Mesendoderm (in vitro differentiated cells): ENCODE measurements at regions not wholly inside any gene's neighbourhood (a gene's known extent, or its start where the extent isn't known, plus 50 kb on each side); places are given as distances from the start of the nearest gene placed in this dataset.
"Not testable (repeated sequence)": the region's sequence is repeated elsewhere in the genome, so short reads cannot be mapped to it uniquely, and the experiment has no call there.

Source experiments
- DNase-seq: peaks from one replicate; pipeline ENCODE4 v3.0.0; 2013
- H2AK5ac ChIP-seq: 2 replicates; pipeline ENCODE4 v1.6.1; 2013; ENCODE audit warnings: low read length, inconsistent platforms
- H2BK120ac ChIP-seq: 2 replicates; pipeline ENCODE4 v1.6.1; 2013; ENCODE audit warnings: low read depth, mild to moderate bottlenecking, low read length, moderate library complexity, mixed read lengths
- H2BK15ac ChIP-seq: replicated peaks from 2 replicates; pipeline ENCODE4 v1.6.1; 2013; ENCODE audit warnings: low read depth, mild to moderate bottlenecking, moderate library complexity
- H2BK5ac ChIP-seq: 2 replicates; pipeline ENCODE4 v1.6.1; 2013; ENCODE audit warnings: low read length, inconsistent platforms
- H3K18ac ChIP-seq: 2 replicates; pipeline ENCODE4 v1.6.1; 2013; ENCODE audit warnings: mild to moderate bottlenecking, low read length, mixed read lengths
- H3K23ac ChIP-seq: one replicate; pipeline ENCODE4 v1.6.1; 2013; ENCODE audit warnings: low read length
- H3K27ac ChIP-seq: 2 replicates; pipeline ENCODE4 v1.5.1; 2013; ENCODE audit warnings: low read depth, mild to moderate bottlenecking, inconsistent platforms, low read length, moderate library complexity
- H3K27me3 ChIP-seq: 2 replicates; pipeline ENCODE4 v1.6.1; 2013; ENCODE audit warnings: low read length, control low read depth, mild to moderate bottlenecking, inconsistent platforms; ENCODE audit not compliant: insufficient read depth, poor library complexity
- H3K36me3 ChIP-seq: 2 replicates; pipeline ENCODE4 v1.6.1; 2013; ENCODE audit warnings: low read length, inconsistent platforms; ENCODE audit not compliant: control insufficient read depth, insufficient read depth
- H3K4ac ChIP-seq: one replicate; pipeline ENCODE4 v1.6.1; 2013; ENCODE audit warnings: low read depth, mild to moderate bottlenecking, low read length, moderate library complexity
- H3K4me1 ChIP-seq: 2 replicates; pipeline ENCODE4 v1.6.1; 2013; ENCODE audit warnings: low read depth, low read length, inconsistent platforms; ENCODE audit not compliant: control insufficient read depth
- H3K4me2 ChIP-seq: 2 replicates; pipeline ENCODE4 v1.6.1; 2013; ENCODE audit warnings: low read length
- H3K4me3 ChIP-seq: 2 replicates; pipeline ENCODE4 v1.5.1; 2013; ENCODE audit warnings: mild to moderate bottlenecking, low read length
- H3K56ac ChIP-seq: one replicate; pipeline ENCODE4 v1.6.1; 2013; ENCODE audit warnings: low read length
- H3K79me1 ChIP-seq: 2 replicates; pipeline ENCODE4 v1.6.1; 2013; ENCODE audit warnings: low read length, inconsistent platforms
- H3K79me2 ChIP-seq: 2 replicates; pipeline ENCODE4 v1.6.1; 2013; ENCODE audit warnings: mild to moderate bottlenecking, low read length; ENCODE audit not compliant: control insufficient read depth, insufficient read depth
- H3K9ac ChIP-seq: 2 replicates; pipeline ENCODE4 v1.6.1; 2013; ENCODE audit warnings: low read length, inconsistent platforms
- H4K5ac ChIP-seq: one replicate; pipeline ENCODE4 v1.6.1; 2013; ENCODE audit warnings: low read length
- H4K8ac ChIP-seq: one replicate; pipeline ENCODE4 v1.6.1; 2013; ENCODE audit warnings: low read depth, mild to moderate bottlenecking, control low read depth, low read length, moderate library complexity
- WGBS: extraction: QIAGEN DNeasy Blood & Tissue Kit; methylation state at CpG from one replicate; pipeline ENCODE4 v1.1.7; 2013; ENCODE audit warnings: low lambda C conversion rate, missing lambda C conversion rate; ENCODE audit not compliant: insufficient coverage; ENCODE audit errors: extremely low coverage; 5-methylcytosine and 5-hydroxymethylcytosine counted together

DNA sequence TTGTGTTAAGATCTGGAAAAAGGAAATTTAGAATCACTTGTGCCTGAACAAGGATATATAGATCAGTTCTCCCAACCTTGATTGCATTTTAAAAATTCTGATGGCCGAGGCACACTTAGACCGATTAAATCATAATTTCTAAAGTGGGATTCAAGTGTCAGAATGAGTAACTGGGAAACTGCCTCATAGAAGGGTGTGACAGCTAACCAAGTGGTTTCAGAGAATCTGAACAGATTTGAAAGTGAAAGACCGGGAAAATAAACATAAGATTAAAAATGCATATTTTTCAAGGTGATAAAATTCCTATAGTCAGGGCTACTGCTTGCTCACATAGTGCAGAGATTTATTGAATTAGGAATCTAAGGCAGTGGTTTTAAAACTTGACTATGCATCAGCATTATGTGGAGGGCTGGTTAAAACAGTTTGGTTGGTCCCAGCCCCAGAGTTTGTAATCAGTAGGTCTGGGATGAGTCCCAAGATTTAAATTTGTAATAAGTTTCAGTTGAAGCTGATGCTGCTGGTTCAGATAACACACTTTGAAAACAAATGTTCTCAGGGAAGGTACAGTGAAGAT lies 314.3 kb downstream of the NSUN3 start:
- H3K9ac ChIP-seq, H3K27me3 ChIP-seq, H3K4me2 ChIP-seq, H3K4me3 ChIP-seq, H3K56ac ChIP-seq, H4K5ac ChIP-seq, H2BK15ac ChIP-seq, H3K27ac ChIP-seq, H2BK120ac ChIP-seq, H3K36me3 ChIP-seq, H3K79me2 ChIP-seq, DNase-seq, H2AK5ac ChIP-seq, H3K4me1 ChIP-seq, H3K18ac ChIP-seq, H3K4ac ChIP-seq, H2BK5ac ChIP-seq, H3K79me1 ChIP-seq, H3K23ac ChIP-seq, H4K8ac ChIP-seq: not testable (repeated sequence)
- WGBS, result no CpG with 5 or more reads among the region's 3 CpGs

DNA sequence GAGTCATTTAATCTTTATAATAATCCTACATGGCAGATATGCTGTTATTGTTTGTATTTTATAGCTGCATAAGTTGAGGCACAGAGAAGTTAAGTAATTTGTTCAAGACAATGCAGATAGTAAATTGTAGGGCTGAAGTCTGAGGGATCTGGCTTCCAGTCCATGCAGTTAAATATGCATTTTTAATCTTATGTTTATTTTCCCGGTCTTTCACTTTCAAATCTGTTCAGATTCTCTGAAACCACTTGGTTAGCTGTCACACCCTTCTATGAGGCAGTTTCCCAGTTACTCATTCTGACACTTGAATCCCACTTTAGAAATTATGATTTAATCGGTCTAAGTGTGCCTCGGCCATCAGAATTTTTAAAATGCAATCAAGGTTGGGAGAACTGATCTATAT lies 315.0 kb downstream of the NSUN3 start:
- H3K4ac ChIP-seq, H4K8ac ChIP-seq, DNase-seq, H3K23ac ChIP-seq, H3K4me1 ChIP-seq, H3K79me1 ChIP-seq, H3K4me3 ChIP-seq, H3K18ac ChIP-seq, H2AK5ac ChIP-seq, H2BK5ac ChIP-seq, H4K5ac ChIP-seq, H3K36me3 ChIP-seq, H3K27me3 ChIP-seq, H3K4me2 ChIP-seq, H2BK120ac ChIP-seq, H3K79me2 ChIP-seq, H3K27ac ChIP-seq, H3K9ac ChIP-seq, H3K56ac ChIP-seq, H2BK15ac ChIP-seq: not testable (repeated sequence)
- WGBS, result no CpG with 5 or more reads among the region's 3 CpGs

DNA sequence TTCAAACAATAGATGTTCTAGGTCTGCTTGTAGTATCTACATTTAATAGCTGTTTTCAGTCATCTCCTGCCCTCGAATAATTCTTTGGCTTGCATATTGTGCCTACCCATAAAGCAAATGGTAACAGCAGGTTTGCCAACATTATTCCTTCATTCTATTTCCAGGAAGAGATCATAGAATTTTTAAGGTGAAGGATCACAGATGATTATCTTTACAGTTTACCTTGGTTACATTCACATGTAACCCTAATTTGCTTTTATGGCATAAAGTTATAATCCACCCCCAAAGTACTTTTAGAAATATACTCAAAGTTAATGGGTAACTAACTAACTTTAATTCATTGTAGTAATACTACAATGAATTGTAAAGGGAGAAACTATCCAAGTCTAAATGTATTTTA lies 315.5 kb downstream of the NSUN3 start:
- Histone ChIP-seq H2BK15ac (no peak overlapping the region), H3K18ac (no peak overlapping the region), H2BK5ac (no peak overlapping the region), H3K79me2 (no peaks in the 10 kb centered on the region), H4K8ac (no peak overlapping the region), H3K4ac (no peak overlapping the region), H3K79me1 (no peaks in the 10 kb centered on the region), H3K27ac (no peak overlapping the region), H3K56ac (no peak overlapping the region), H3K4me3 (no peak overlapping the region), H3K27me3 (no peaks in the 10 kb centered on the region), H2BK120ac (no peak overlapping the region), H3K23ac (no peak overlapping the region), H3K9ac (no peak overlapping the region), H3K36me3 (no peaks in the 10 kb centered on the region), H3K4me1 (no peaks in the 10 kb centered on the region), H2AK5ac (no peak overlapping the region), H3K4me2 (no peak overlapping the region), H4K5ac (no peak overlapping the region)
- no peak for DNase-seq
- no CpG with 5 or more reads among the region's 1 CpG for WGBS

DNA sequence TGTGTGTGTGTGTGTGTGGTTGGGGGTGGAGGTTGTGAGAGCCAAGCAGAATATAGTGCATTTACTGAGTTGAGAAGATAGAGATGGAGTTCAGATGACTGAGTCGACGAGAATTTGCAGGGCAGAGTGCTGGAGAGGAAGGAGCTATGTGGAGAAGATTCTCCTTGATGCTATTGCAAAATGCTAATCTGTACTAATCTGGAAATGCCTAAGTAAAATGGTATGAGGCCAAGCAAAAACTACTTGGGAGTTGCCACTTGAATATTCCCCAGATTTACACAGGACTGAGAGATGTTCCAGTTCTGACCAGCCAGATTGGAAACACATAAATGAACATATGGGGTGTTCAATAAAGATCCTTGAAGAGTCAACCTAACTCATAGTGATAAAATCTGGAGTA lies 316.4 kb downstream of the NSUN3 start:
- no peaks in the 10 kb centered on the region for H3K27me3 ChIP-seq
- H3K9ac ChIP-seq, result no peak overlapping the region
- no peak overlapping the region for H3K23ac ChIP-seq

DNA sequence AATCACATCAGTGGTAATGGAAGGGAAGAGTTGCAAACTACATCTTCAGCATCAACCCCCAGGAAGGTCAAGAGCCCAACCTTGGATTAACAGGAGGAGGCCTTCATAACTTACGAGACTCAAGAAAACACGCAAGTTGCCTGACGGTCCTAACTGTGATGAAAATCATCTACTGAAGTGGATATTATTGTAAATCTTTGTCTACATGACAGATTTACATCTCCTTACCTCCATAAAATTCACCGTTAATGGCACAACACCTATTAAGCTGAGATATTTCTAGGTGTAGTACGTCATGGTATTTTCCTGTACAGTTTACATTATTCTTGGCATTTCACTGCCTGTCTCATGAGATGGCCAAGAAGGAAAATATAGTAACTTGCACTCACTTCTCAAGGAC lies 332.0 kb downstream of the NSUN3 start:
- WGBS, result no CpG with 5 or more reads among the region's 5 CpGs
- Histone ChIP-seq H3K27ac (no peak overlapping the region), H3K4me1 (no peaks in the 10 kb centered on the region)

More for the DNA sequence above, 316.4 kb downstream of the NSUN3 start:
- Histone ChIP-seq H4K8ac (no peak overlapping the region), H3K56ac (no peak overlapping the region), H3K4me1 (no peaks in the 10 kb centered on the region), H3K79me2 (no peaks in the 10 kb centered on the region), H2AK5ac (no peak overlapping the region), H3K4me3 (no peak overlapping the region), H2BK5ac (no peak overlapping the region), H2BK120ac (no peak overlapping the region), H3K79me1 (no peaks in the 10 kb centered on the region), H3K36me3 (no peaks in the 10 kb centered on the region), H2BK15ac (no peak overlapping the region), H3K4me2 (no peak overlapping the region), H3K4ac (no peak overlapping the region), H3K18ac (no peak overlapping the region), H4K5ac (no peak overlapping the region), H3K27ac (no peak overlapping the region)
- no peak for DNase-seq
- no CpG with 5 or more reads among the region's 2 CpGs for WGBS

DNA sequence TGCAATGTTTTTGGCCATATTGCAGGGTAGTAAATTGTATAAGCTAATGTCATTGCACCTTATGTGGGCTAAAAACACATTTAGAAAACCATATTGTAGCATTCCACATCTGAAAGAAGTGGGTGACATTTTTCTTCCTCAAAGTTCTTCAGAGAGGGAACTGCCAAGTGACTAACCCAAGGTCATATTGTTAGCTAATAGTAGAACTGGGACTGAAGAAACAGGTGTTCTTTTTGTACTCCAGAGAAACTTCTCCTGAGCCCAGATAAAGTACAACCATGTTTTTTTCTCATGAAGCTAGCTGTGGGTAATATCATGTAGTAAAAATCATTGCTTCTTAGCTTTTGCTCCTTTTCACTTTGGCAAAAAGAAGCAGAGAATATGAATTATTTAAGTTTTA lies 333.0 kb downstream of the NSUN3 start:
- Histone ChIP-seq H3K36me3 (no peaks in the 10 kb centered on the region), H2AK5ac (no peak overlapping the region), H3K27me3 (no peaks in the 10 kb centered on the region), H3K4ac (no peak overlapping the region), H4K8ac (no peak overlapping the region), H3K4me3 (no peak overlapping the region), H3K18ac (no peak overlapping the region), H3K23ac (no peak overlapping the region), H2BK5ac (no peak overlapping the region), H3K79me2 (no peaks in the 10 kb centered on the region), H3K56ac (no peak overlapping the region), H2BK120ac (no peak overlapping the region), H3K27ac (no peak overlapping the region), H3K4me2 (no peak overlapping the region), H3K4me1 (no peaks in the 10 kb centered on the region), H3K79me1 (no peaks in the 10 kb centered on the region), H3K9ac (no peak overlapping the region), H2BK15ac (no peak overlapping the region), H4K5ac (no peak overlapping the region)
- no peak for DNase-seq

More for the DNA sequence above, 332.0 kb downstream of the NSUN3 start:
- Histone ChIP-seq H3K4me2 (no peak overlapping the region), H3K79me2 (no peaks in the 10 kb centered on the region), H2BK120ac (no peak overlapping the region), H3K27me3 (no peaks in the 10 kb centered on the region), H2BK15ac (no peak overlapping the region), H3K79me1 (no peaks in the 10 kb centered on the region), H3K18ac (no peak overlapping the region), H3K4me3 (no peak overlapping the region), H3K9ac (no peak overlapping the region), H4K5ac (no peak overlapping the region), H3K56ac (no peak overlapping the region), H3K36me3 (no peaks in the 10 kb centered on the region), H4K8ac (no peak overlapping the region), H2AK5ac (no peak overlapping the region), H2BK5ac (no peak overlapping the region), H3K4ac (no peak overlapping the region), H3K23ac (no peak overlapping the region)
- DNase-seq, result no peak
